ENCODE measurements at regions not wholly inside any gene's neighbourhood (a gene's known extent, or its start where the extent isn't known, plus 50 kb on each side); places are given as distances from the start of the nearest gene placed in this dataset.

DNA sequence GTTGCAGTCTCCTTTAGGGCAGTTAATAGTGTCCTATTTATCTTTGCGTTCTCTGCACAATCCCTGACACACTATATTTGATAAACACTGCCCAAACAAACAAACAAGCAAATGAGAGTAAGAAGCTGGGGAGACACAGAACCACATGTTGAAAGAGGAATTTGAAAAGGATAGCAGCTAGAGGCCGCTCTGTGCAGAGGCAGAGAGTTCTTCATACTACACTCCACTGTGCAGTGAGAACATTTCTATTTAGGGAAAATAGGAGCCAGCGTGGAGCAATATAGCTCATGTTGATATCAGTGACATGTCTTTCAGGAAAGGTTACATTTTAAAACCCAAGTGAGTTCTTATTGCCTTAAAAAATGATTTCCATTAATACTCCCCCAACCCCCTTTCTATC is 140.3 kb upstream of the SEL1L start:
- DNase-seq, result no peak

DNA sequence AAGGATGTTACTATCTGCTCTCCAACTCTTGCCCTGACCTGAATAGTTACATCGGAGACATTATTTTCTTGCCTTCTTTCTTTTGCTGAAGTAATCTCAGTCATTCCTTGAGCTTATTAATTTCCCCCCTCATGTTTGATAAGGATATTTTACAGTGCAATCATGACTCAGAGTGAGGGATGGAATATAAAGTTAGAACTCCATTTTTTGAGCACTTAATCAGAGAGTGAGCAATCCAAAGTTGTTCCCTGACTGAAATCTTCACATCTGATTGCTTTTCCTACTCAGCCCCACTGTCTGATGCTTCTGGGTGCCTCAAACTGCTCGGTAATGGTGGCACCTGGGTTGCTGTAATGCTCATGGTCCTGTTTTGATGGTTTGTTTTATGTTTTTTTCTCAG is 142.7 kb upstream of the SEL1L start:
- DNase-seq, result no peak

DNA sequence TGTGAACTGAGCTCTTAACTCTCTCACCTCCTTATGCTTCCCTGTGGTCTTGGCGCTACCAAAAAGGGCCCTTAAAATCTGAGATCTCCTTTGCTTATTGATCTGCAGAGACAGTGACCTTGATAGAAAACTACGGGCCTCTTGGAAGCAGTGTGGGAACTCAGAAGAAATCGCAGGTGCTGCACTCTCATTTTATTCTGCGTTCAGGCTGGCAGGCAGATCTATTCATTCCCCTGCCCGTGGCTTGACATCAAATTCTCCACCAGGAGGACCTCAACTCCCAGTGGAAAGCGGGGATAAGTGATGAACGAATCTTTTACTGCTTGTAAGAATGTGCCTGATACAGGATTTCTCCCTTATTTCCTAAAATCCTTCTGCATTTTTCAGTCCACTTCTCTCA is 143.2 kb upstream of the SEL1L start:
- DNase-seq, result no peak

DNA sequence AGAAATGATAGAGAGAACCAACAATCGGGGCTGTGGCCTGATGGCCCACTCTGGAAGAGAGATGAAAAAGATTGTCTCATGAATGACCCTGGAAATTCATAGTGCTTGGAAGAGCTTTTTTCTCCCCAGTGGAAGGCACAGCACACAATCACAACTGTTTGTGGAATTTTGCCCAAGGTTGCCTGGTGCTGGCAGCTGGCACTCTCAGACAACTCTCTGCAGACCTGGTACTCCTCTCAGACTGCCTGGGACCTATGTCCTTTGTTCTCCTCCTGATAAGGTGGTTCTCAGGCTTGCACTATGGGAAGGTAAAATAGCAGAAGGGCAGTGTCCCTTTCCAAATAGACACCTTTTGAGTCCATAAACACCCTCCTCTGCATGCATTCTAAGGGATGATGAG is 144.1 kb upstream of the SEL1L start:
- no peak for DNase-seq

DNA sequence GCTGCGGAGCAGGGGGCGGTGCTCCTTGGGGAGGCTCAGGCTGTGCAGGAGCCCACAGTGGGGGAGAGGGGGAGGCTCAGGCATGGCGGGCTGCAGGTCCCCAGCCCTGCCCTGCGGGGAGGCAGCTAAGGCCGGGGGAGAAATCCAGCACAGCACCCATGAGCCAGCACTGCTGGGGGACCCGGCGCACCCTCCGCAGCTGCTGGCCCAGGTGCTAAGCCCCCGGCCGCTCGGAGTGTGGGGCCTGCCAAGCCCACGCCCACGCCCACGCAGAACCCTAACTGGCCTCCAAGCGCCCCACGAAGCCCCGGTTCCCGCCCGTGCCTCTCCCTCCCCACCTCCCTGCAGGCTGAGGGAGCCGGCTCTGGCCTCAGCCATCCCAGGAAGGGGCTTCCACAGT is 145.6 kb upstream of the SEL1L start:
- no peak for DNase-seq

DNA sequence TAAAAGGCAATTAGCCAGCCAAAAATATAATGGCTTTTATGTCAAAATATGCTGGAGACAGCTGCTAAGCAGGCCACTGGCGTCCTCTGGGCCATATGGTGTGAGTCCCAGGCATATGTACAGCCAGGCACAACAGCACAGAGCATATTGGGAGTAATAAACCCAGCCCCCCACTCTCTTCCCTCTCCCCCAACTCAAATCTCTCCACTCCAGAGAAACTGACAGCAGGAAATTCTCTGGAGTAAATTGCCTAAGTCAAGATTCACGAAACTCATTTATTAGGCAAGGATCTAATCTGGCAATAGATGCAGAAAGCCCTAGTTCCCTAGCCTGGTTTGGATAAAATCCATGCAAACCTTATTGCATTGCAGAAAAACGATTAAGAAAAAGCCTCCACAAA is 147.9 kb upstream of the SEL1L start:
- DNase-seq, result no peak

DNA sequence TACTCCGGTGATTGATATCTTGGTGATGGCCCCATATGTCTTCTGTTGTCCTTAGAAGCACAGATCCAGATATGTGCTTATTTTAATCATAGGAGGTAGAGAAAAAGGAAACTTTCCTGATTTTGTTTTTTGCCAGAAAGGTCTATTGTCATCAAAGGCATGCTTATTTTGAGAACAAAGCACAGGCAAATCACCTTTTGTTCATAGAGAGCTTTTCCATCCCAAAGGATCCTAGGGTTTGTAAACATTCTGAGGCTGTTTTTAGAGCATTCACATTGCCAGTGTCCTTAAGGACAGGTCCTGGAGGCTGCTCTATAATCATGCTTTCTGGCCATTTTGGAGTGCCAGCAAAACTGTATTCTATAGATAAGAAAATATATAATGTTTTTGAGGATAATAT is 148.5 kb upstream of the SEL1L start:
- DNase-seq, result no peak

DNA sequence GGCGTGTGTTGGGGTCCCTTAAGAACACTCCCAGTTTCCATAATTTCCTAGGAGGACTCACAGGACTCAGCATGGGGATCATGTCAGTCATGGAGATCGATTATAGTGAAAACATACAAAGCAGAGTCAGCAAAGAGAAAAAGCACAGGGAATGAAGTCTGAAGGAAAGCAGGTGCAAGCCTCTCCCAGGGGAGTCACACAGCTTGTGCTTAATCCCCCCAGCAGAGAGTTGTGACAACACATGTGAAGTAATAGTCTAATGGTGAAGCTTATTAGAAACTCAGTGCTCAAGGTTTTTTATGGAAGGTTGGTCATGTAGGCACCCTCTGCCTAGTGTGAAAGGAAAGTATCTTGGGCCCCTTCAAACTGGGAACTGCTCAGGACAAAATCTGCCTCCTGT is 149.0 kb upstream of the SEL1L start:
- DNase-seq, result no peak

DNA sequence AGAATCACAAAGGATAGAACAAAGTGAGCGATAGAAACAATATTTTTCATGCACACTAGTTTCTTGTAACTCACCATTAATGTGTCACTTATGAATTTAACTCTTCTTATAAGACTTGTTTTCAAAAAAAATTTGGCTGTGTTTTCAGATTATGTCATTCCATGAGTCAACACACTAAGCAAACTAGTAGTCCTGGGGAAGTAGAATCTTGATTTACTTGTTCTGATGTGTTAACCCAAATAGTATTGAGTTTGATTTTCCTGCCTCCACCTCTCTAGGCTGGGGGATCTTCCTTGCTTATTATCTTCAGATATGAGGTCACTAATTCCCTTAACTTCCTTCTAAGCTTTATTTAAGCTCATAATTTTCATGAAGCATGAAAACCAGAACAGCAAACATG is 151.0 kb upstream of the SEL1L start:
- DNase-seq, result no peak

DNA sequence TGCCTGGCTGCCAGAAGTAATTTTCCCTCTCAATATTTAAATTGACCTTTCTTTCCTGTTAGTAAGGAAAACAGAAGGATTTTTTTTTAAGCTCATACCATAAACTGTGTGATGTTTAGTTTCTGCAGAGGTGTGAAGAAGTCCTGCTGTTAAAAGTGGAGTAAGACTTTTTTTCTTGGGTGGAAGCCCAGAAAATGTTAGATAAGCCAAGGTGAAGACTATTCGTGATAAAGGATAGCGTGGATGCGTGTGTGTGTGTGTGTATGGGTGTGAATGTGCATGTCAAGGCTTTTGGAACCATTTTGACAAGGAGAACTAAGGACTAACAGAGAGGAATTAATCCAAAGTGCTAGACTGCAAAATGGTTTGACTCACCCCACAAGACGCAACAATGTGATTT is 152.9 kb upstream of the SEL1L start:
- no peak for DNase-seq

DNA sequence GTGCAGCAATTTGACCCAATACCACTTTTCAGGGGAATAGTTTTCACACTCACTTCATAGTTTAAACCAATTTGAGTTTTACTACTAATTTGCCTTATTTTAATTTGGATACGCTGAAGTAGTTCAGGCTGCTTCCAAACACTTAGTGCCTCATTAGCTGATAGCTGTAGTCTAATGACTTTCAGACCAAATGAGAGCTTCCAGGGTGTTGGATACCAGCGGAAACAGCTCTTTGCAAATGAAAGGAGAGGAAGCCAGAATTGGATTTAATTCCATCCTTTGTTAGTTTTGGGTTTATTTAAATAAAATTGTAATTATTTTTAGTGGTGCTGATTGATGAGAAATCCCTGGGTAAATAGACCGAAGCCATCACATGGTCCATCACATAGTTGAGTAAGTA is 158.3 kb upstream of the SEL1L start:
- DNase-seq, result no peak

DNA sequence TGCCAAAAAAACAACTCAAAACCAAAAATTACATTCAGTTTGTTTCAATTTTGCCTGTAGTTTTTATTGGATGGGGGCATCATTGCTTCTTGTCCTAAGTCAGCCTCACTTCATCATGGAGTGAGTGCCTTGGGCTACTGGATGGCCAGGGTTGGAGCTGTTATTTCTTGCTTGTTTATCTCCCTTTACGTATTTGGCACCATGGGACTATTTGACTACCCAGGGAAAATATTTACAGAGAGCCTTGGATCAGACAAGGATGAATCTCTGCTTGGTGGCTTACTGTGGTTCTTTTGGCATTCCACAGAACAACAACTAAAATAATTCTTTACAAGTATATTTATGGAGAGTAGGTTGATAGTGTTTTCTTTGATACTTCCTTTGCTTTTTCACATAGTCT is 160.8 kb upstream of the SEL1L start:
- DNase-seq, result no peak

DNA sequence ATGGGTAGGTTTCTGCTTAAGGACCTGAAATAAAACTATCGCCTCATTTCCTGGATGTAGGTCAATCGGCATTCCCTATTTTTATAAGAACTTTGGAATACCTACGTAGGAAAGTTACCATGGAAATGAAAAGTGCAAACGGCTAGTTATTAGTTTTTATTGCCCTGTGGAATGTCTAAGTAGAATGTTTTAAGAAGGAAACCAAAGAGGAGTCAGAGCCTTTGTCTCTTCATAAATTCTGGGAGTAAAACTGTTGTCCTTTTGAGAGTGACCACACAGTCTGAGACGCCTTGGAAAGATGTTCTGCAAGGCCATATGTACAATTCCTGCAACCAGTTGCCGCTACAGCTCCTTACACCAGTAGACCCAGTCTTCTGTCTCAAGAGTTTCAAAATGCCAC is 176.0 kb upstream of the SEL1L start:
- no peak for DNase-seq

- DNase-seq, result peak; percentile 44
These were observed 176.7 kb upstream of the SEL1L start for GRCh38 chr14:81710232-81710845.

GRCh38 chr14:81715731-81716130 is 182.1 kb upstream of the SEL1L start:
- no peak for DNase-seq

DNA sequence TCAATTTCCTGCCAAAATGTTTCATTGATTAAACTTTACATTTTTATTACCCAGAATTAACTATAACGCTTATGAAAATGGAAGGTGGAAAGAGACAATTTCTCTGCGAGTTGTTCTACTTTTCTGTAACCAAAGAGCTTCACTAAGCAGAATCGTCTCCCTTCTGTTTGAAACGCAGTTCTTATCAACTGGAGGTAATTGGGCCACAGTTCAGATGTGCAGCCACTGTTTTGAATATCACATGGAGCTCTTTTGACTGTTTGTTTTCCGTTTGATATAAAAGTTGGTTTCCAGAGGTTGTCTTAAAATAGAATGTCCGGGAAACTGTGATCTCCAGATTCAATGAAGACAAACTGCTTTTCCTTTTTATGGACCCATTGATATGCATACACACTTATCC is 183.3 kb upstream of the SEL1L start:
- DNase-seq, result no peak

DNA sequence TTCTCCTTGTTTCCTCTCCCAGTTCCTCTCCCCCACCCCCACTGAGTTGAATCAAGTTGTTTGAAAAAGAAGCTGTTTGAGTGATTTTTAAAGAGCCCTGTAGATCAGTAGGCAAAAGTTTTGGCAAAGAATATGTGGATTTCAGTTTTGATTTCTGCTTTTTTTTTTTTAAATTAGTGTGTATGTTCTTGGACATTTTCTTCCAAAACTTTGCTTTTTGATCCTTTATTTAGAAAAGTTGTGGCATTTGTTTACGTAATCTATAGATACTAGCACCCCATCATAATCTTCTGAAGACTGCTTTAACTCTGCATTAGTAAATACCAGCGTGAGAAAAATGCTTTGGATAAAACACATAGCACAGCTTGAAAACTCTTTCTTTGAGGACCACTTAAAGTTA is 190.3 kb upstream of the SEL1L start:
- DNase-seq, result no peak

GRCh38 chr14:81727218-81727617 is 193.6 kb upstream of the SEL1L start:
- no peak for DNase-seq

DNA sequence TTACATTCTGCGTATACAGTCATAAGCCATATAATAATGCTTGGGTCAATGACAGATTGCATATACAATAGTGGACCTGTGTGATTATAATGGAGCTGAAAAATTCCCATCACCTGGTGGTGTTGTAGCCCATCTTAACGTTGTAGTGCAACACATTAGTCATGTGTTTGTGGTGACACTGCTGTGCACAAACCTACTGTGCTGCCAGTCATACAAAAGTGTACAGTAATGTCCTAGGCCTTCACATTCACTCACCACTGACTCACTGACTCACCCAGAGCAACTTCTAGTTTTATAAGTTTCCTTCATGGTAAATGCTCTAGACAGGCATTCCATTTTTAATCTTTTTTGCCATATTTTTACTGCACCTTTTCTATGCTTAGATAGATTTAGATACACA is 194.8 kb upstream of the SEL1L start:
- no peak for DNase-seq

GRCh38 chr14:81729622-81730021 is 196.0 kb upstream of the SEL1L start:
- no peak for DNase-seq

GRCh38 chr14:81737938-81738337 is 204.3 kb upstream of the SEL1L start:
- DNase-seq, result no peak

GRCh38 chr14:81738946-81739659 is 205.4 kb upstream of the SEL1L start:
- no peak for DNase-seq

- no peak for DNase-seq
These were observed 210.0 kb upstream of the SEL1L start for GRCh38 chr14:81743605-81744004.

GRCh38 chr14:81751198-81751597 is 217.5 kb upstream of the SEL1L start:
- DNase-seq, result no peak

- DNase-seq, result no peak
These were observed 225.9 kb upstream of the SEL1L start for GRCh38 chr14:81759541-81759940.
